ENCODE measurements at regions not wholly inside any gene's neighbourhood (a gene's known extent, or its start where the extent isn't known, plus 50 kb on each side); places are given as distances from the start of the nearest gene placed in this dataset.

DNA sequence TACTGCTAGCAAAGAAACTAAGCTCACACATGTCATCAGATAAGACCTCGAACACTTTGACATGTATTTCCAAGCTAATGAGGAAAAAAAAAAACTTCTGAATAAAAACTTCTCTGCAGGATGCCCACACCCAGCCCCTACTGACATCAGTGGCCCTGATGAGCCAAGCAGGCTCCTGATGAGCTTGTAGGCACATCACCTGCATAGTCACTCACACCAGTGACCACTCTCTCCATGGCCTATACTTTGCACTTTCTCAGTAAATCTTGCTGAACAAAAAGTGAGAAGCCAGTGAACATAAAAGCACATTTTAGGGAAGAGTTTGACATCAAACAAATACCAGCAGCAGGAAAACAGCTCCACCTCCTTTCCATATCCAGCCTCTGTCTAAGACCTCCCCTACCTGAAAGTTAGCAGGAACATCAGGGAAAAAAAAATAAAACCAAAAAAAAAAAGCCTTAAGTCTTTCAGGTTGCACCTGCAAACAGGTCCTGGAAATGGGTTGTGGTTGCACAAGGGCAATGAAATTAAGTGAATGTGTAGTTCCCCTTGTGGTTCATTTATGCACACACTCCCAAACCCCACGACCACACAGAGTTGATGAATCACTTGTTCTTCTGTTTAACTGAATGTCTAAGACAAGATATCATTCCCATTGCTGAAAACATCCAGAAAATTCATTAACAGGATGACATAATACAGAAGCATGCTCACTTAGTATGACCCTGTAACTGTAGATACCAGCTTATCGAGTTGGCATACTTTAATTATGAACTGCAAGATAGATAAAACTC, 205.2 kb upstream of the PDE1C start:
- H3K9me3 ChIP-seq = no peaks in the 10 kb centered on the region
- no peaks in the 10 kb centered on the region for H3K4me1 ChIP-seq
- TF ChIP-seq, protein P1, sequence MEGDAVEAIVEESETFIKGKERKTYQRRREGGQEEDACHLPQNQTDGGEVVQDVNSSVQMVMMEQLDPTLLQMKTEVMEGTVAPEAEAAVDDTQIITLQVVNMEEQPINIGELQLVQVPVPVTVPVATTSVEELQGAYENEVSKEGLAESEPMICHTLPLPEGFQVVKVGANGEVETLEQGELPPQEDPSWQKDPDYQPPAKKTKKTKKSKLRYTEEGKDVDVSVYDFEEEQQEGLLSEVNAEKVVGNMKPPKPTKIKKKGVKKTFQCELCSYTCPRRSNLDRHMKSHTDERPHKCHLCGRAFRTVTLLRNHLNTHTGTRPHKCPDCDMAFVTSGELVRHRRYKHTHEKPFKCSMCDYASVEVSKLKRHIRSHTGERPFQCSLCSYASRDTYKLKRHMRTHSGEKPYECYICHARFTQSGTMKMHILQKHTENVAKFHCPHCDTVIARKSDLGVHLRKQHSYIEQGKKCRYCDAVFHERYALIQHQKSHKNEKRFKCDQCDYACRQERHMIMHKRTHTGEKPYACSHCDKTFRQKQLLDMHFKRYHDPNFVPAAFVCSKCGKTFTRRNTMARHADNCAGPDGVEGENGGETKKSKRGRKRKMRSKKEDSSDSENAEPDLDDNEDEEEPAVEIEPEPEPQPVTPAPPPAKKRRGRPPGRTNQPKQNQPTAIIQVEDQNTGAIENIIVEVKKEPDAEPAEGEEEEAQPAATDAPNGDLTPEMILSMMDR (IDR thresholded peaks at IDR 0.05) = no peak
- TF ChIP-seq POLR2AphosphoS5 (IDR thresholded peaks at IDR 0.05; ENCODE audit: insufficient read depth in 1 of 2, low read depth in 1 of 2) (no peak), POLR2A (IDR thresholded peaks at IDR 0.05) (no peak)
- no peak overlapping the region for H3K27ac ChIP-seq
- no peak for DNase-seq (ENCODE audit: extremely low spot score in 2 of 2)
- intact Hi-C loops (cut with DNase I) = no loop called here
- no peaks in the 10 kb centered on the region for H3K27me3 ChIP-seq
- H3K4me3 ChIP-seq = no peak overlapping the region
- H3K36me3 ChIP-seq = no peaks in the 10 kb centered on the region

DNA sequence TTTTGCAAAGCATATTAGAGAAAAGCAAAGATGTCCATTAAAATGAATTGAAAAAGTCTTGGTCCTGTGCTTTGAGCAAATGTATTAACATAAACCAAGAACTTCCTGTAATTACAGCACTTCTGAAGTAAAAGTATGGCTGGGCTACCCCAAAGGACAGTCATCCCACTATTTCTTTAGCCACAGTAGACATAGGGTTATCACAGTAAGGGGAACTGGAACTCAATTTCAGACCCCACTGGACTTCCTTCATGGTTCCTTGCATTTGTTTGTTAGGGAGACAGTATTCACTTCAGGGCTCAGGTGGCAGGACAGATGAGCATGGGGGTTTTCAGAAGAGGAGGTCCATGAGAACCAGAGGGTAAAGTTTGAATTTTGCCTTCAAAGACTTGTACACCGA, 203.1 kb upstream of the PDE1C start:
- no peaks in the 10 kb centered on the region for H3K4me1 ChIP-seq
- TF ChIP-seq POLR2AphosphoS5 (IDR thresholded peaks at IDR 0.05; ENCODE audit: insufficient read depth in 1 of 2, low read depth in 1 of 2) = no peak
- TF ChIP-seq, protein P1 (IDR thresholded peaks at IDR 0.05) = no peak
- no peak for TF ChIP-seq POLR2A (IDR thresholded peaks at IDR 0.05)
- no peak overlapping the region for H3K4me3 ChIP-seq
- no peaks in the 10 kb centered on the region for H3K9me3 ChIP-seq
- H3K27me3 ChIP-seq = no peaks in the 10 kb centered on the region
- H3K27ac ChIP-seq = no peak overlapping the region
- DNase-seq (ENCODE audit: extremely low spot score in 2 of 2) = no peak
- no peaks in the 10 kb centered on the region for H3K36me3 ChIP-seq
- intact Hi-C loops (cut with DNase I) = no loop called here

DNA sequence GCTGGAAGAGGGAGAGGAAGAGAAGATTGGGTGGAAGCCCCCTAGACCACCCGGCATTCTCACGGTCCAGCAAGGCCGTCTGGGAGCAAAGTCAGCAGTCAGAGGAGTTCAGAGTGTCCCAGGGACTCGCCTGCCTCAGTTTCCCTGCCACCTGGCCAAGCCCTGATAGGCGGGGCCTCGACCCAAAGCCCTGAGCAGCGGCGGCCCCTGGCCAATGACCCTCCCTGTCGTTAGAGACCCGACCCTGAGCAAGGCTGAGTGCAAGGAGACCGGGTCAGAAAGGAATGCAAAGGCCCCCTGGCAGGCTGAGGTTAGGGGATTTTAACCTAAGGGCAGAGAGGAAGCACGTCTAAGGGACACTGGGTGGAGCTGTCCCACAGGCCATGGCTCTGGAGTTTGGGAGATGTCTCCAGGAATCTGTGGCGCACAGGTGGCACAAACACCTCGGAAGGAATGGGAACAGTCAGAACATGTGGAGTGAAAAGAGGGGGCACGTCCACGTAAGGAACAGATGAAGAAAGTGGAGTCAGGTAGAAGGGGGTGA, 196.8 kb upstream of the PDE1C start:
- Histone ChIP-seq H3K36me3 (no peaks in the 10 kb centered on the region), H3K27me3 (no peaks in the 10 kb centered on the region), H3K4me1 (no peaks in the 10 kb centered on the region), H3K27ac (no peak overlapping the region), H3K9me3 (no peaks in the 10 kb centered on the region), H3K4me3 (no peak overlapping the region)
- intact Hi-C loops (cut with DNase I) = no loop called here
- TF ChIP-seq POLR2A (IDR thresholded peaks at IDR 0.05) (no peak), POLR2AphosphoS5 (IDR thresholded peaks at IDR 0.05; ENCODE audit: insufficient read depth in 1 of 2, low read depth in 1 of 2) (no peak)
- TF ChIP-seq, protein P1 (IDR thresholded peaks at IDR 0.05) = no peak
- DNase-seq (ENCODE audit: extremely low spot score in 2 of 2) = no peak

- no peaks in the 10 kb centered on the region for H3K36me3 ChIP-seq
- H3K27me3 ChIP-seq = no peaks in the 10 kb centered on the region
- no peaks in the 10 kb centered on the region for H3K9me3 ChIP-seq
- intact Hi-C loops (cut with DNase I) = no loop called here
- H3K4me1 ChIP-seq = no peaks in the 10 kb centered on the region
- DNase-seq (ENCODE audit: extremely low spot score in 2 of 2) = no peak
- no peak overlapping the region for H3K27ac ChIP-seq
- no peak overlapping the region for H3K4me3 ChIP-seq
- TF ChIP-seq POLR2AphosphoS5 (IDR thresholded peaks at IDR 0.05; ENCODE audit: insufficient read depth in 1 of 2, low read depth in 1 of 2) (no peak), POLR2A (IDR thresholded peaks at IDR 0.05) (no peak)
- TF ChIP-seq, protein P1 (IDR thresholded peaks at IDR 0.05) = no peak
Observed at GRCh38 chr7:32264702-32265284, 194.6 kb upstream of the PDE1C start.

DNA sequence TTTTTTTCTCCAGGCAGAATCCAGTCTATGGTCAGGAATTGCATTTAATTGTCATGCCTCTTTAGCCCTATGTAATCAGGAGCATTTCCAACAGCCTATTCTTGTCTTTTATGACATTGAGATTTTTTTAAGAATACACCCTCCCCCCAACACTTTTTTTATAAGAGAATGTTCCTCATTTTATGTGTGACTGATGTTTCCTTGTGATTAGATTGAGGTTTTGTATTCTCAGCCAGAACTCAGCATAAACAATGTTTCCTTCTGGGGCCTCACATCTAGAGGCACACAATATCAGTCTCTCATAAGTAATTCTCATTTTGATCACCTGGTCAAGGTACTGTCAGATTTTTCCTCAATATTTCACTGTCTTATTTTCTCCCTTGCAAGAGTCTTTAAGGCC, 193.4 kb upstream of the PDE1C start:
- Histone ChIP-seq H3K27ac (no peak overlapping the region), H3K36me3 (no peaks in the 10 kb centered on the region), H3K4me3 (no peak overlapping the region), H3K27me3 (no peaks in the 10 kb centered on the region), H3K4me1 (no peaks in the 10 kb centered on the region), H3K9me3 (no peaks in the 10 kb centered on the region)
- TF ChIP-seq POLR2AphosphoS5 (IDR thresholded peaks at IDR 0.05; ENCODE audit: insufficient read depth in 1 of 2, low read depth in 1 of 2) (no peak), POLR2A (IDR thresholded peaks at IDR 0.05) (no peak)
- TF ChIP-seq, protein P1 (IDR thresholded peaks at IDR 0.05) = no peak
- no peak for DNase-seq (ENCODE audit: extremely low spot score in 2 of 2)
- intact Hi-C loops (cut with DNase I) = no loop called here

Measured in vagina (tissue), 2 donors.